Esophagus squamous epithelium (tissue), 4 donors: ENCODE measurements at regions not wholly inside any gene's neighbourhood (a gene's known extent, or its start where the extent isn't known, plus 50 kb on each side); places are given as distances from the start of the nearest gene placed in this dataset.
"Not testable (repeated sequence)": the region's sequence is repeated elsewhere in the genome, so short reads cannot be mapped to it uniquely, and the experiment has no call there.

ENCODE experiments used
- CTCF ChIP-seq, 6 experiments: fragments of 450-650 bp in 4 of 6; fragments of 200-600 bp in 2 of 6; sonication (generic) in 2 of 6; IDR thresholded peaks; one replicate each; pipeline ENCODE4 v1.5.1; 2016 to 2019; ENCODE audit warnings: antibody characterized with exemption in 6 of 6, mild to moderate bottlenecking in 4 of 6, moderate library complexity in 4 of 6
- POLR2A ChIP-seq, 4 donors: fragments of 450-650 bp; IDR thresholded peaks; one replicate each; pipeline ENCODE4 v1.6.1; 2017; ENCODE audit warnings: antibody characterized with exemption in 4 of 4, mild to moderate bottlenecking in 4 of 4, moderate library complexity in 3 of 4

GRCh38 chr7:130812819-130813218 is 78.8 kb upstream of the KLF14 start:
- TF ChIP-seq CTCF, POLR2A (IDR thresholded peaks at IDR 0.05): not testable (repeated sequence)
